Ascending aorta (tissue), 2 donors: ENCODE measurements at regions not wholly inside any gene's neighbourhood (a gene's known extent, or its start where the extent isn't known, plus 50 kb on each side); places are given as distances from the start of the nearest gene placed in this dataset.

Experiments used
- DNase-seq, 2 donors: peaks; one replicate each; pipeline ENCODE4 v3.0.0-alpha.2; 2019; ENCODE audit warnings: low spot score in 2 of 2
- H3K27ac ChIP-seq, 2 donors: fragments of 200-600 bp; sonication (generic); one replicate each; pipeline ENCODE4 v1.5.1; 2016 to 2017; ENCODE audit warnings: mild to moderate bottlenecking in 1 of 2
- H3K27me3 ChIP-seq: fragments of 200-600 bp; sonication (generic); one replicate; pipeline ENCODE4 v1.5.1; 2017
- H3K36me3 ChIP-seq, 2 donors: fragments of 200-600 bp; sonication (generic); one replicate each; pipeline ENCODE4 v1.5.1; 2016
- H3K4me1 ChIP-seq, 2 donors: fragments of 200-600 bp; sonication (generic); one replicate each; pipeline ENCODE4 v1.5.1; 2016 to 2017; ENCODE audit warnings: mild to moderate bottlenecking in 1 of 2
- H3K4me3 ChIP-seq, 2 donors: fragments of 200-600 bp; sonication (generic); one replicate each; pipeline ENCODE4 v1.5.1; 2016 to 2017; ENCODE audit warnings: mild to moderate bottlenecking in 1 of 2
- H3K9me3 ChIP-seq, 2 donors: fragments of 200-600 bp; sonication (generic); one replicate each; pipeline ENCODE4 v1.5.1; 2016
- CTCF ChIP-seq, 3 experiments: fragments of 200-600 bp in 2 of 3; fragments of 450-650 bp in 1 of 3; sonication (generic) in 2 of 3; IDR thresholded peaks; one replicate each; pipeline ENCODE4 v1.5.1; 2016 to 2019; ENCODE audit warnings: antibody characterized with exemption in 3 of 3, mild to moderate bottlenecking in 1 of 3, moderate library complexity in 1 of 3
- intact Hi-C: fragments of 100-400 bp; cut with DNase I; formaldehyde crosslinking; loops from one replicate; pipeline ENCODE4 v1.15.1; 2023

- Histone ChIP-seq H3K9me3 (no peaks in the 10 kb centered on the region), H3K27ac (no peak overlapping the region), H3K27me3 (no peaks in the 10 kb centered on the region), H3K36me3 (no peaks in the 10 kb centered on the region), H3K4me1 (no peaks in the 10 kb centered on the region), H3K4me3 (no peak overlapping the region)
- no peak for DNase-seq
- TF ChIP-seq CTCF (IDR thresholded peaks at IDR 0.05), result no peak
- intact Hi-C loops, result no loop called here
Measured at GRCh38 chr18:78085241-78086185, 835.9 kb downstream of the GALR1 start.

GRCh38 chr18:78086931-78087330, 837.3 kb downstream of the GALR1 start:
- no peak overlapping the region for H3K27ac ChIP-seq
- no peak overlapping the region for H3K4me3 ChIP-seq
- no peaks in the 10 kb centered on the region for H3K36me3 ChIP-seq
- no peaks in the 10 kb centered on the region for H3K27me3 ChIP-seq
- H3K4me1 ChIP-seq, result no peaks in the 10 kb centered on the region
- intact Hi-C loops, result no loop called here
- DNase-seq, result no peak
- TF ChIP-seq CTCF (IDR thresholded peaks at IDR 0.05), result no peak
- no peaks in the 10 kb centered on the region for H3K9me3 ChIP-seq

- no peak for TF ChIP-seq CTCF (IDR thresholded peaks at IDR 0.05)
- no peak overlapping the region for H3K27ac ChIP-seq
- H3K36me3 ChIP-seq, result no peaks in the 10 kb centered on the region
- intact Hi-C loops, result no loop called here
- H3K27me3 ChIP-seq, result no peaks in the 10 kb centered on the region
- H3K4me3 ChIP-seq, result no peak overlapping the region
- no peaks in the 10 kb centered on the region for H3K4me1 ChIP-seq
- no peak for DNase-seq
- no peaks in the 10 kb centered on the region for H3K9me3 ChIP-seq
Measured at GRCh38 chr18:78087338-78087737, 837.7 kb downstream of the GALR1 start.

GRCh38 chr18:78090584-78090983, 840.9 kb downstream of the GALR1 start:
- no peak overlapping the region for H3K27ac ChIP-seq
- no peaks in the 10 kb centered on the region for H3K4me1 ChIP-seq
- H3K27me3 ChIP-seq, result no peaks in the 10 kb centered on the region
- no peak for DNase-seq
- intact Hi-C loops, result no loop called here
- no peak overlapping the region for H3K4me3 ChIP-seq
- no peaks in the 10 kb centered on the region for H3K36me3 ChIP-seq
- no peak for TF ChIP-seq CTCF (IDR thresholded peaks at IDR 0.05)
- H3K9me3 ChIP-seq, result no peaks in the 10 kb centered on the region

GRCh38 chr18:78092901-78093300, 843.3 kb downstream of the GALR1 start:
- H3K36me3 ChIP-seq, result no peaks in the 10 kb centered on the region
- H3K27ac ChIP-seq, result no peak overlapping the region
- no peak for TF ChIP-seq CTCF (IDR thresholded peaks at IDR 0.05)
- intact Hi-C loops, result no loop called here
- DNase-seq, result no peak
- H3K4me1 ChIP-seq, result no peaks in the 10 kb centered on the region
- H3K9me3 ChIP-seq, result no peaks in the 10 kb centered on the region
- no peak overlapping the region for H3K4me3 ChIP-seq
- no peaks in the 10 kb centered on the region for H3K27me3 ChIP-seq
